Vagina (tissue), 2 donors: ENCODE measurements at regions not wholly inside any gene's neighbourhood (a gene's known extent, or its start where the extent isn't known, plus 50 kb on each side); places are given as distances from the start of the nearest gene placed in this dataset.

Experiments used
- POLR2AphosphoS5 ChIP-seq, 2 donors: sonication (generic); formaldehyde crosslinking; IDR thresholded peaks; one replicate each; pipeline ENCODE4 v1.9.0; 2017; ENCODE audit warnings: antibody characterized with exemption in 2 of 2, mild to moderate bottlenecking in 2 of 2, low read depth in 1 of 2; ENCODE audit not compliant: insufficient read depth in 1 of 2
- TF ChIP-seq, protein P1 (sequence below), 3 experiments: fragments of 450-650 bp in 2 of 3; fragments of 200-600 bp in 1 of 3; sonication (generic) in 1 of 3; IDR thresholded peaks; one replicate each; pipeline ENCODE4 v1.5.1; 2017 to 2019; ENCODE audit warnings: antibody characterized with exemption in 3 of 3, mild to moderate bottlenecking in 2 of 3, moderate library complexity in 2 of 3

DNA sequence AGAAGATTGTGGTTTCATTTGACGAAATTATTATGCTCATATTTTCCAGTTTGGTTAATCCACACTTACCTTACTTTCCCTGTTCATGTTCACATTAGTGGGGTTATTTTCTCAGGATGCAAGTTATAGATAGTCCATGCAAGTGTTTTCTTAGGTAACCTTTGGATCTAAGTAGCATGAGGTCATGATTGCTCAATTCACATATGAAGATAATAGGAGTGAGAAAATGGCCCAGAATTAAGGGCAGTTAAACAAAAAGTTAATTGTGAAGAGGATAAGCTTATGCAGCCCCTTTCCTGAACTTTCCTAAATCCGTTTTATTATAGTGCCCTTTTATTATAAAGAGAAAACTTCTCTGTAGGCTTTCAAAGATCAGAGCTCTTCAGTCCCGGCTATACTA, 83.4 kb downstream of the CD200R1L start:
- TF ChIP-seq, protein P1, sequence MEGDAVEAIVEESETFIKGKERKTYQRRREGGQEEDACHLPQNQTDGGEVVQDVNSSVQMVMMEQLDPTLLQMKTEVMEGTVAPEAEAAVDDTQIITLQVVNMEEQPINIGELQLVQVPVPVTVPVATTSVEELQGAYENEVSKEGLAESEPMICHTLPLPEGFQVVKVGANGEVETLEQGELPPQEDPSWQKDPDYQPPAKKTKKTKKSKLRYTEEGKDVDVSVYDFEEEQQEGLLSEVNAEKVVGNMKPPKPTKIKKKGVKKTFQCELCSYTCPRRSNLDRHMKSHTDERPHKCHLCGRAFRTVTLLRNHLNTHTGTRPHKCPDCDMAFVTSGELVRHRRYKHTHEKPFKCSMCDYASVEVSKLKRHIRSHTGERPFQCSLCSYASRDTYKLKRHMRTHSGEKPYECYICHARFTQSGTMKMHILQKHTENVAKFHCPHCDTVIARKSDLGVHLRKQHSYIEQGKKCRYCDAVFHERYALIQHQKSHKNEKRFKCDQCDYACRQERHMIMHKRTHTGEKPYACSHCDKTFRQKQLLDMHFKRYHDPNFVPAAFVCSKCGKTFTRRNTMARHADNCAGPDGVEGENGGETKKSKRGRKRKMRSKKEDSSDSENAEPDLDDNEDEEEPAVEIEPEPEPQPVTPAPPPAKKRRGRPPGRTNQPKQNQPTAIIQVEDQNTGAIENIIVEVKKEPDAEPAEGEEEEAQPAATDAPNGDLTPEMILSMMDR (IDR thresholded peaks at IDR 0.05), result no peak
- TF ChIP-seq POLR2AphosphoS5 (IDR thresholded peaks at IDR 0.05; ENCODE audit: insufficient read depth in 1 of 2, low read depth in 1 of 2), result no peak
